GM03348 (cell line): ENCODE measurements at regions not wholly inside any gene's neighbourhood (a gene's known extent, or its start where the extent isn't known, plus 50 kb on each side); places are given as distances from the start of the nearest gene placed in this dataset.

Experiments used
- DNase-seq: peaks from one replicate; pipeline ENCODE4 v3.0.0; 2012; ENCODE audit warnings: low spot score

DNA sequence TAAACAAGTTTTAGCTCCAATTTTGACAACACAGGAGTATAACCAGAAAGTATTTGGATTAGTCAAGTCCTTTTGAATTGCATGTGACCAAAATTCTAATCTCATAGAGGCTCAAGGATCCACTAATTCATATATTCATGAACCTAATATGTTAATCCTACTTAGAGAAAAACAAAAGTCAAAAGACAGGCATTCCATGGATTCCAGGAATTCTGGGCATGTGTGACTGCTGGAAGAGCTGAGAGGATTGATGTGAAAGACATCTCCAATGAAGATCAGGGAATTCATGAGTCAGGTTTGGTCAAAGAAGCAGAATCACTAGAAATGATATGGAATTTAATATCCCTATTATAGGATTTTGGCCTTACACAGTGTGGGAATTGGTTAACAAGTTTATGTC lies 1494.6 kb upstream of the DDX18 start:
- DNase-seq = no peak

DNA sequence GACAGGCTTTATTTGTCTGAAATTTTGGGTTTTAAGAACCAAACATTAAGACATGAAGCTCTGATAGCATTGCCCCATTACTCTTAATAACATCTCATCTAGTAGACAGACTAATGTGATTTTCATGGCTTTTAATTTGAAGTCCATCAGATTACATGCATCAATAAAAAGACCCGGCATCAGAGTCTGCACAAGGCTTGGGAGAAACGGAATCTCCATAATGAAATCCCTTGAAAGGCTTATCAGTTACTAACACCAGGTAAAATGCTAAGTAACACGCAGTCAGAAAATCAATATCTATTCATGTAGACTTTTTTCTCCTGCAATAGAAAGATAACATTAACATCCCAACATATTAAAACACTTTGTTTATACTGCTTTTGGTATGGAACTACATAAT lies 1485.2 kb upstream of the DDX18 start:
- no peak for DNase-seq

DNA sequence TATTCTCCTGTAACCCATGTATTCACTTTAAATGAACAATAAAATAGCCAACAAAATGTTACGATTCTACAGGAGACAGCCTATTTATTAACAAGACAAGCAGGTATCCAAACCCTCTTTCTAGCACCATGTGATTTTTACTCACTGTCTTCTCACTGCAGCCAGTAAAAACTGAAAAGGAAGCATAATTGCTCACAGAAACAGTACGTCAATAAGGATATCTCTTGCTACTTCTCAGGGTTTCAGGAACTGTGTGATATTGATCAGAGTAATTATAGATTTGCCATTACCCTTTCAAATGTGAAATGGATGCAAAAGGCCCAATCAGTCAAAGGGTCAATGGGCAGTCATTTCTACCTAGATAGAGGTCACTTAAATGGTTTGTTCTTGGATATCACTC lies 1473.8 kb upstream of the DDX18 start:
- no peak for DNase-seq

DNA sequence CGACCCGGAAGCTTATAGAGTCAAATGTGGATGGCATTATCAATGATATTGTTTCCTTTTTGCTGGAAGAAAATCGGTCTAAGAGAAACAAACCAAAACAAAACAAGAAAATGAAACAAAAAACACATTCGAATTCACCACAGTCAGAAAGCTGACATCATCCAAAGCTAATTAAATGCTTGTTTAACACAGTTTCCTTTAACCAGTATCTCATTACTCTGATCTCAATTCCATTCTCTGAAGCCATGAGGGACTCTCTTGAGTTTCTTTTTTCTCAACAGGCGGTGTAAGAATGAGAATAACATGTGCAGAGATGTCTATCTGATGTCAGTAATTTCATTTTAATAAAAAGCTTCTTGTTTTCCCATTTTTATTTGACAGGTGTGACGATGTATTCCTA lies 1448.3 kb upstream of the DDX18 start:
- no peak for DNase-seq

DNA sequence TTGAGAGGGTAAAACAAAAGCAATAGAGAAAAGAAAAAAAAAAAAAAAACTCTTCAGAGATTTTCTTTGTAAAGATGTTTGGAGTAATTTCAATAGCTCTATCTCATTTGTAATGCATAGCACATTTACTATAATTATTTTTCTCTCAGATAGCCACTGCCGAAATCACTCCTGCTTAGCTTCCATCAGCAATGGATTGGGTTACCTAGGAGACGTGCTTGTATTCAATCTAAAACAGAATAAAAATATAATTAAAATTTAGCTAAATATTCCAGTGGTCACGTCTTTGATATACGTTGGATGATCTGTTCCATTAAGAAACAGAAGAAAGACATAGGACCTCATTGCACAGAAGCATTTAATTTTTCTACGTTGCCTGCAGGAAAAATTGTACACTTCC lies 1435.7 kb upstream of the DDX18 start:
- DNase-seq = no peak

DNA sequence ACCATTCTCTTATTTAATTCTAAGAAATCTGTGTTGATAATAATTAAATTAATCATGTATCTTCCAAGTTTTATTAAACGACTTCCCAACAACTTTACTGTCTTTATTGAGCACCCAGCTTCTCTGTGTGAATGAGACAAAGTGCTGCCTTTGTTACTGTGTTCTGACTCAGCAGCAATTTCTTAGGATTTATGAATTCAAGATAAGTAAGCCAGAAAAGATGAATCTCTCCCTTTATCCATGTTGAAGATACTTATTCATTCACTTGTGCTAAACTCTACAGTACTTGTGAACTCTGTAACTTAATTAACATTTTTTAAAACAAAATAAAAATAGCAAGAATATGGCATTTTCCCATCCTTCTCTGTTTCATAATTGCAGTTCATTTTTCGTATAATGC lies 1403.3 kb upstream of the DDX18 start:
- DNase-seq = no peak

DNA sequence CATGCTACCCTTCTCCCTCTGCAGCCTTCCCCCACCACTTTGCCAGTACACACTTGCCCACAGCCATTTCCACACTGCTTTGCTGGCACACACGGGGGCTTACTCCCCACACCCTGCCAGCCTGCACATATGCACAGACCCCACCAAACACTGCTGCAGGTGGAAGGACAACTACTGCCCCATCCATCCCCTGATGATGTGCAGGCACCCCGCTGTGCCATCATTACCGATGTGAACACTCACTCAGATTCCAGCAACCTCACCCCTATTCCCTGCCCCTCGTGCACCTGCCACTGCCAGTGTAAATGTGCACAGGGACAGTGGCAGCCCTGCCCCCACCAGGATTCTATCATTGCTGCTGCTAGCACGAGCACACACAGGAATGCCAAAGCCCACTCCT lies 1400.8 kb upstream of the DDX18 start:
- peak; percentile 2 for DNase-seq

DNA sequence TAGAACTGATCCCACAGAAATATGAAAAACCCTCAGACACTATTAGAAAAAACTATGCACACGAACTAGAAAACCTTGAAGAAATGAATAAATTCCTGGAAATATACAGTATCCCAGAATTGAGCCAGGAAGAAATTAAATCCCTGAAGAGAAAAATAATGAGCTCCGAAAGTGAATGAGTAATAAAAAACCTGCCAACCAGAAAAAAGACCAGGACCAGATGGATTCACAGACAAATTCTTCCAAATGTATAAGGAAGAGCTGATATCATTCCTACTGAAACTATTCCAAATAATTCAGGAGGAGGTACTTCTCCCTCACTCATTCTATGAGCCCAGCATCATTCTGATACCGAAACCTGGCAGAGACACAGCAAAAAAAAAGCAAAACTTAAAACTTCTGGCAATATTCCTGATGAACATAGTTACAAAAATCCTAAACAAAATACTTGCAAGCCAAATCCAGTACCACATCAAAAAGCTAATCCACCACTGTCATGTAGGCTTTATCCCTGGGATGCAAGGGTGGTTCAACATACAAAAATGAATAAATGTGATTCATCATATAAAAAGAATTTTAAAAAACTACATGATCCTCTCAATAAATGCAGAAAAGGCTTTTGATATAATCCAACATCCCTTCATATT lies 1397.6 kb upstream of the DDX18 start:
- no peak for DNase-seq

DNA sequence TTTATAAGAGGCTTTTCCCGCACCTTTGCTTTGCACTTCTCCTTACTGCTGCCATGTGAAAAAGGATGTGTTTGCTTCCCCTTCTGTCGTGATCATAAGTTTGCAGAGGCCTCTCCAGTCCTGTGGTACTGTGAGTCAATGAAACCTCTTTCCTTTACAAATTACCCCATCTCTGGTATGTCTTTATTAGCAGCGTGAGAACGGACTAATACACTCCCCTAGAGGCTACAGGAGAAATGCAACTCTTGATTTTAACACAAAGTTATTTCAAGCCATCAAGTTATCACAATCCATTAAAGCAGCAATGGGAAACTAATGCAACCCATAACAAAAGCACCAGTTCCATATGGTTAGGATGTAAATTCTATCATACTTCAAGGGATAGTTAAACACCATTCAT lies 1378.8 kb upstream of the DDX18 start:
- DNase-seq = no peak

DNA sequence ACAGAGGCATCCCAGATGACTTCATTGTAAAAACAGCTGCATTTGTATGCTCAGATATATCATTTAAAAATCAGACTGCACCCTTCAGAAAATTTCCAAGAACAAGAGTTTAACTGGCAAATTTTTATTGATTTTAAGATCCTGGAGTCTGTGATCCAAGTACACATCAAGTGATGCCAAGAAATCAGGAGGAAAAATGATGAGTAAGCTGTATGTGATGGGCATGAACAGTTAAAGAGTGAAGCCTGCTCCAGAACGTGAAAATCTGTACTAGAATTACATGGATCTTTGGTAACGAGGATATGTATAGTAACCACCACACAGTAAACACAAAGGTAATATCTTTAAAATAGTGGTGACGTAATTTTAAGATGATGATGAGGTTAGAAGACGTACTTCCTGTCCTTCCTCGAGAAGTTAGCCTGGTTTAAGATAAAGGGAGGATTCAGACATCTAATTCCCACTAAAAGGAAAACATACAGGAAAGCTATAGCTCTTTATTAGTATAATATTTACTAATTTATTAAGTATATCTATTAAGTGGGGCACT lies 1374.3 kb upstream of the DDX18 start:
- no peak for DNase-seq

DNA sequence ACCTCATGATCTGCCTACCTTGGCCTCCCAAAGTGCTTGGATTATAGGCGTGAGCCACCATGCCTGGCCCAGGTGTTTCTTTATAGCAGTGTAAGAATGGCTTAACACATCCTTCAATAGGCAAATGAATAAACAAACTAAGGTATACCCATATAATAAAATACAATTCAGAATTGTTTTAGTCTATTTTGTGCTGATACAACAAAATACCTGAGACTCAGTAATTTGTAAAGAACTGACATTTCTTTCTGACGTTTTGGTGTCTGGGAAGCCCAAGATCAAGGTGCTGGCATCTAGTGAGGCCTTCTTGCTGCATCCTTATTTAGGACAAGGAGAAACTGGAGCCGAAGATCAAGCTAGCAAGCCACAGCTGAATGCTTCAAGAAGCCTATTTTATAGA lies 1372.1 kb upstream of the DDX18 start:
- DNase-seq = no peak

DNA sequence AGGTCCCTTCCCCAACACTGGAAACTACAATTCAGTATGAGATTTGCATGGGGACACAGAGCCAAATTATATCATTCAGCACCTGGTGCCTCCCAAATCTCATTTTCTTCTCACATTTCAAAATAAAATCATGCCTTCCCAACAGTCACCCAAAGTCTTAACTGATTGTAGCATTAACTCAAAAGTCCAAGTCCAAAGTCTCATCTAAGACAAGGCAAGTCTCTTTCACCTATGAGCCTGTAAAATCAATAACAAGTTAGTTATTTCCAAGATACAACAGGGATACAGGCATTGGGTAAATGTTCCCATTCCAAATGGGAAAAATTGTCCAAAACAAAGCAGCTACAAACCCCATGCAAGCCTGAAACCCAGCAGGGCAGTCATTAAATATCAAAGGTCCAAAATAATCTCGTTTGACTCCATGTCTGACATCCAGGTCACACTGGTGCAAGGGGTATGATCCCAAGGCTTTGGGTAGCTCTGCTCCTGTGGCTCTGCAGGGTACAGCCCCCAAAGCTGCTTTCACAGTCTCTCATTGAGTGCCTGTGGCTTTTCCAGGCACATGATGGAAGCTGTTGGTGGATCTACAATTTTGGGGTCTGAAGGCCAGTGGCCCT lies 1370.1 kb upstream of the DDX18 start:
- DNase-seq = no peak

DNA sequence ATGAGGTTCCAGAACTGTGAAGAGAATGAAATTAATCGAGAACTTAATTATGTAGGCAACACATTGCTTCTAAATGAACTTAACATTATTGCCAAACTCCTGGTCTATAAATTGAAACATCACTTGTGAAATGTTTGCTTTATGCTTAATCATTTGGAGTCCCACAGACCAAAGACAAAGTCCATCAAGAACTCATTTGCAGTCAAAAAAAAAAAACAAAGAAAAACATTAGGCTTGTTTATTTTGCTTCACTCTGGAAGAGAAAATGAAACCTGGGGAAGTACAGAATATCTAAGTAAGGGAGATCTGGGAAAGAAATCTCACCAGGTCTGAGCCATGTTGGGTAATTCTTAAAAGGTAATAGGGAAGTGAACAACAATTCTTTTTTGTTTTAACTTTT lies 1363.5 kb upstream of the DDX18 start:
- DNase-seq = no peak

DNA sequence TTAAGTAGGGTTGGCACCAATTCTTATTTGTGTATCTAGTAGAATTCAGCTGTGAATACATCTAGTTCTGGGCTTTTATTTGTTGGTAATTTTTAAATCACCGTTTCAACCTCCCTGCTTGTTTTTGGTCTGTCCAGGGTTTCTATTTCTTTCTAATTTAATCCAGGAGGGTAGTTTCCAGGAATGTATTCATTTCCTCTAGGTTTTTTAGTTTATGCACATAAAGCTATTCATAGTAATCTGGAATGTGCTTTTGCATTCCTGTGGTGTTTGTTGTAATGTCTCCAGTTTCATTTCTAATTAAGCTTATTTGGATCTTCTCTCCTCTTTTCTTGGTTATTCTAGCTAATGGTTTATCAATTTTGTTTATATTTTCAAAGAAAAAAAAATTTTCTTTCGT lies 1361.8 kb upstream of the DDX18 start:
- DNase-seq = no peak

DNA sequence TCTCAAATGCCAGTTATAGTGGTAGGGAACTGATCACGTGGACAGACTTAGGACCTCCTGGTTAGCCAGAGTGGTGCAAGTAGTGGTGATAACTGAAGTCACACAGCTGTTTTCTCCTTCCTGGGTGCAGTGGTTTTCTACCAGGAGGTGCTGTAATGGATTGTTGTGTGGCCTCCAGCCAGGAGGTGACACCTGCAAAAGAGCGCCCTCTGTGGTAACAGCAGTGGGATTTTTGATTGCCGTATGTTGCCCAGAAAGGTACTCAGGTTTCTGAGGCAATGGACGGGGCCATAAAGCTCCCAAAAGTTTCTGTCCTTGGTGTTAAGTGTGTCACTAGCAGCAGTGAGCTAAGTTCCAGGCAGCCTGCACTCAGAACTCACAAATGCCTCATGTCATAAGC lies 1358.1 kb upstream of the DDX18 start:
- no peak for DNase-seq

DNA sequence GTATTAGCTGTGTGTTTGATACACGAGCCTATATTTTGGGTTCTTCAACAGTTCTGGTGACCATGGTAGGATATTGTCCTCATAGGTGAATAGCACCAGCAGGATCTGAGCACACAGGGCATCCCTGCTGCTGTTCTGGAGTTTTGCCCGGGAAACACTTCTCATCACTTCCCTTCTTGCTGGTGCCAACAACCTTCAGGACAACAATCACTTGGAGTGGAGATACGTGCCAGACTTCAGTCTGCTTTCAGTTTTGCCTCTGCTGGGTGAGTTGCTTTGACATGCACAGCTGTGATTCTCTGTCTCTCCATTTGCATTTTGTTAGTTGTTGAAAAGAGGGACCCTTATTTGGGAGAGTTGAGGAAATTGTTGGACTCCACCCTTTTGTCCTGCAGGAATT lies 1347.2 kb upstream of the DDX18 start:
- DNase-seq = no peak

DNA sequence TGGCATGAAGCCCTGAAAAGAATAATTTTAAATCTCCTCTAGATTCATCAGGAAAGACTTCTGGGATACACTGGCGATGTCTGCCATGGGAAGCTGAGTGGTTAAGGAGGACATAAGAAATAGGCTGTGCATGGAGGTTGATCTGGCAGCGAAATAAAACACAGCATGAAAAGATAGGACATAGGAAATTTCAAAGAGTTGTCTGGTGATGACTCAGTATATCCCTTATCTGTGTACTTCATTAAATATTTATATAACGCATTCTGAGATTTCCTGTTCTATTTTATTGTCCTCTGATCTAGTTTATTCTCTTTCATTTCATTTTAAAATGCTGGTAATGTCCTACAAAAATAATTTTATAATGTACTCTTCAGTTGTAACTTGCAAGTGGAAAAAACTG lies 1337.3 kb upstream of the DDX18 start:
- no peak for DNase-seq

DNA sequence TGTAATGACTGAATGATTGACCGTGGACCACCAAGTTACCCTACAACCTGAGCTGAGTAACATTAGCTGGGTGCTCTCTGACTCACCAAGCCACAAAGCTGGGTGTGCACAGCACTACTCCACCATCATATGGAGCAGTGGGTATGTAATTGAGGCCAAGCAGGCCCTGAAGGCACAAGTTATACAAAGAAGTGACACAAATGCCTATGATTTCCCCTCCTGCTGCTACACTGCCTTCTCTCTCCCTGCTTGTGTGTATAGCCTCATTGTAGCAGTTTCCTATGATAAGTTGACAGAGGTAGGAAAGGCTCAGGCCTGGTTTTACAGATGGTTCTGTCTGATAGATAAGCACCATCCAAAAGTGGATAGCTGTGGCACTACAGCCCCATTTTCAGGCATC lies 1327.2 kb upstream of the DDX18 start:
- DNase-seq = no peak

DNA sequence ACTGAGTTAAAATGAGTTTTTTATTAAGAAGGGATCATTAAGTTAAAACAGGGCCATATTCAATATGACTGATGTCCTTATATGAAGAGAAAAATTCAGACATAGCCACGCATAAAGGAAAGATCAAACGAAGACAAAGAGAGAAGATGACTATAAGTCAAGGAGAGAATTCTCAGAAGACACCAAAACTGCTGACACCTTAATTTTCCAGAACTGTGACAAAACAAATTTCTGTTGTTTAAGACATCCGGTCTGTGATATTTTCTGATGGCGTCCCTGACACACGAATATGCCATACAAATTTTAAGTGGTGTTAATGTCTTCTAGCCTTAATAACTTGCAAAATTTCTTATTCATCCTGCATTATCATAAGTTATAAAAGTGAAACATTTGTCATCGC lies 1325.2 kb upstream of the DDX18 start:
- no peak for DNase-seq

DNA sequence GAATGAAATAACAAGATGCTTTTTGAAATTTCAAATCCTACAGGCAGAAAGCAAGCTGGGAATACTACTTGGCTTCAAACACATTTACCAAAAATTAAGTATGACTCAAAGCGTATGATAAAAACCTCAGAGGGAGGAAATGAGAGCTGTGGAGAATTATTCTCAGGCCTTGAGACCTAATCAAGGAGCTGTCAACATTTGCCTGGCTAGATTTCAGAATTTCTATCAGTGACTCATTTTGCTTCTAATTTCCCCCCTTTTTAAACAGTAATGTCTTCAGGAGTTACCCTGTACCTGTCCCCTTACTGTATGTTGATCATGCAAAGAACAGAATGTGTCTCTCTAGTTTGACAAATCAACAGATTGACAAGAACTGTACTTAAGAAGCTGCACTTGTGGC lies 1324.5 kb upstream of the DDX18 start:
- no peak for DNase-seq

DNA sequence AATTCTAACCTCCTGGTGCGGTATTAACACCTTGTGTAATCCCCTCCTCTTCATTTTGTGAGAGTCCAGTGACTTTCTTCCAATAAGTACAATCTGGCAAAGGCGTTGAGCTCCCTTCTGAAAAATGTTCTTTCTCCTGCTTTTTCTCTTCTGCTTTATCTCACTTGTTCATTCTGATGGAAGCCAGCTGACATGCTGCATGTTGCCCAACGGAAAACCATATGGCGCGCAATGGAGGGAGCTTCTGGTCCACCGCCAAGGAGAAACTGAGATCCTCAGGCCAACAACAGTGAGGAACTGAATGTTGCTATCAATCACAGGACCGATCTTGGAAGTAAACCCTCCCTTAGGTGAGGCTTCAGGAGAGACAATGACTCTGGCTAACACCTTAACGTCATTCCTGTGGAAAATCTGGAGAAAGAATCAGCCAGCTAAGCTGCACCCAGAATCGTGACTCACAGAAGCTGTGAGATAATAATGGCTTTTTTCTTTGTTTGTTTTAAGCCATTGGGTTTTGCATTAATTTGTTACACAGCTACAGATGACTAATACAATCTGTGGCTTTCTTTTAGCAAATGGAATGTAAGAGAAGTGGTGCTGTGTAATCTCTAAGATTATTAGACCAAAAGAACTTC lies 1323.9 kb upstream of the DDX18 start:
- no peak for DNase-seq

DNA sequence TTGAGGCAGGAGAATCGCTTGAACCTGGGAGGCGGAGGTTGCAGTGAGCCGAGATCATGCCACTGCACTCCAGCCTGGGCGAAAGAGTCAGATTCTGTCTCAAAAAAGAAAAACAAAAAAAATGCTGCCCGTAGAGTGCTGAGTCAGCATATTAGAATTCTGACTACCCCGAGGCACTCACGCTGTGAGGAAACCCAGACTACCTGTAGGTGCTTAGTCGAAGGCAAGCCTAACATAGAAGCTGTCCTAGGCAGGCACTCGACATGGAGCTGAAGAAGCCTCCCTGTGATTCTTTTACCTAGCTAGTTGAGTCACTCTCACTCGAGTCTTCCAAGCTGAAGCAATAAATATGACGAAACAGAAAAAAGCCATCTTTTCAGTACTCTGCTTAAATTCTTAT lies 1323.2 kb upstream of the DDX18 start:
- no peak for DNase-seq

DNA sequence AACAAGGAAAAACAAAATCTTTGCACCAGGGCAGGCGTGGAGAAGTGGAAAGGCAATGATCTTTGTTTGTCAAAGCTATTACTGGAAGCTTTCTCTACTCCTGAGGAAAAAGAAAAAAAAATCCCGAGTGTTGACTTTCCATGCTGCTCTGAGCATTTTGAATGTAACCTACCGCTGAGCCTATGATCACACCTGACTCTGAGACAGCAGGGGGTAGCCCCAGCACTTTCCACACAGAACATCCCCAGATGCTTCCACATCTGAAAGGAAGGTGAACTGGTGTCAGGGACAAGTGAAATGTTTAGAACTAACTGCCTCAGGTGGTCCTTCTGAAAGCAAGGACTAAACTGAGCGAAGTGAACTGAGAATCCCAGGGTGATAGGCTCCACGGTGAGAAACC lies 1315.1 kb upstream of the DDX18 start:
- DNase-seq = no peak
